ENCODE measurements at regions not wholly inside any gene's neighbourhood (a gene's known extent, or its start where the extent isn't known, plus 50 kb on each side); places are given as distances from the start of the nearest gene placed in this dataset.

- no TSS peak for BruUV-seq (replicated peaks)
- H3K4me2 ChIP-seq, result no peak overlapping the region
- H3K4me3 ChIP-seq, result no peak overlapping the region
- no peak overlapping the region for H3K27ac ChIP-seq
- DNase-seq, result no peak
- intact Hi-C loops (cut with micrococcal nuclease; ENCODE audit: unreplicated experiment), result no loop called here
- H3F3A ChIP-seq (ENCODE audit: insufficient read depth, low read depth), result no peaks in the 10 kb centered on the region
- no peaks in the 10 kb centered on the region for H3K36me3 ChIP-seq (ENCODE audit: low read depth)
- no peaks in the 10 kb centered on the region for H3K4me1 ChIP-seq (replicated peaks; ENCODE audit: insufficient read depth)
- H3K79me2 ChIP-seq (ENCODE audit: low read depth), result no peaks in the 10 kb centered on the region
- TF ChIP-seq, protein P1, sequence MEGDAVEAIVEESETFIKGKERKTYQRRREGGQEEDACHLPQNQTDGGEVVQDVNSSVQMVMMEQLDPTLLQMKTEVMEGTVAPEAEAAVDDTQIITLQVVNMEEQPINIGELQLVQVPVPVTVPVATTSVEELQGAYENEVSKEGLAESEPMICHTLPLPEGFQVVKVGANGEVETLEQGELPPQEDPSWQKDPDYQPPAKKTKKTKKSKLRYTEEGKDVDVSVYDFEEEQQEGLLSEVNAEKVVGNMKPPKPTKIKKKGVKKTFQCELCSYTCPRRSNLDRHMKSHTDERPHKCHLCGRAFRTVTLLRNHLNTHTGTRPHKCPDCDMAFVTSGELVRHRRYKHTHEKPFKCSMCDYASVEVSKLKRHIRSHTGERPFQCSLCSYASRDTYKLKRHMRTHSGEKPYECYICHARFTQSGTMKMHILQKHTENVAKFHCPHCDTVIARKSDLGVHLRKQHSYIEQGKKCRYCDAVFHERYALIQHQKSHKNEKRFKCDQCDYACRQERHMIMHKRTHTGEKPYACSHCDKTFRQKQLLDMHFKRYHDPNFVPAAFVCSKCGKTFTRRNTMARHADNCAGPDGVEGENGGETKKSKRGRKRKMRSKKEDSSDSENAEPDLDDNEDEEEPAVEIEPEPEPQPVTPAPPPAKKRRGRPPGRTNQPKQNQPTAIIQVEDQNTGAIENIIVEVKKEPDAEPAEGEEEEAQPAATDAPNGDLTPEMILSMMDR (conservative IDR thresholded peaks at IDR 0.05), result no peak
- TF ChIP-seq EZH2 (IDR thresholded peaks at IDR 0.05; ENCODE audit: low read depth), result no peak
- CTCF ChIA-PET, result no interaction called here
- POLR2A ChIA-PET (ENCODE audit: unreplicated experiment), result no interaction called here
- H4K20me1 ChIP-seq (ENCODE audit: insufficient read depth), result no peaks in the 10 kb centered on the region
- H2AFZ ChIP-seq, result no peak overlapping the region
- peaks cover 7% of the 10 kb centered on the region; the same call in 1 of the 2 replicates for H3K27me3 ChIP-seq (ENCODE audit: insufficient read depth, low read depth)
- no peaks in the 10 kb centered on the region for H3K9me3 ChIP-seq (ENCODE audit: insufficient read depth, low read depth)
- H3K9me2 ChIP-seq (ENCODE audit: insufficient read depth), result no peaks in the 10 kb centered on the region
These were observed 228.1 kb downstream of the QDPR start for GRCh38 chr4:17283832-17284231.

DNA sequence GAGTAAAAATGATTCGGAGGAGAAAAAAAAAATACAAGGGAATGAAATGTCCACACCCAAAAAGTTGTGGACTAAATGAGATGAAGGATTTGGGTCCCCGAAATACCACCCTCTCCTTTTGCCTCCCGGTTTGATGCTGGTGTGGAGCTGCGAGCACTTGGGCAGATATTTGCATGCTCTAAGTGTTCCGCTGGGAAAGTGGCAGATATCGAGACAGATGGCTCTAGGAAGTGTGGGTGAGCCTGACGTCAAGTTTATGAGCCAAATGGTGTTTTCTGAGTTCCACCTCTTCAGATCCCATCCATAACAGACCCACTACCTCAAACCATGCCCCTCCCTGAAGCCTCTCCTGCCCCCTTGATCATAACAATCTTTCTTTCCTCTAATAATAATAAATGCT, 228.6 kb downstream of the QDPR start:
- Histone ChIP-seq H3K27ac (no peak overlapping the region), H3F3A (ENCODE audit: insufficient read depth, low read depth) (no peaks in the 10 kb centered on the region), H3K4me3 (no peak overlapping the region), H3K79me2 (ENCODE audit: low read depth) (no peaks in the 10 kb centered on the region), H3K36me3 (ENCODE audit: low read depth) (no peaks in the 10 kb centered on the region), H3K9me3 (ENCODE audit: insufficient read depth, low read depth) (no peaks in the 10 kb centered on the region), H3K4me2 (no peak overlapping the region), H2AFZ (no peak overlapping the region), H3K9me2 (ENCODE audit: insufficient read depth) (no peaks in the 10 kb centered on the region), H3K27me3 (ENCODE audit: insufficient read depth, low read depth) (peaks cover 7% of the 10 kb centered on the region; the same call in 1 of the 2 replicates), H3K4me1 (replicated peaks; ENCODE audit: insufficient read depth) (no peaks in the 10 kb centered on the region), H4K20me1 (ENCODE audit: insufficient read depth) (no peaks in the 10 kb centered on the region)
- intact Hi-C loops (cut with micrococcal nuclease; ENCODE audit: unreplicated experiment), result no loop called here
- BruUV-seq (replicated peaks), result no TSS peak
- TF ChIP-seq, protein P1 (conservative IDR thresholded peaks at IDR 0.05), result no peak
- TF ChIP-seq EZH2 (IDR thresholded peaks at IDR 0.05; ENCODE audit: low read depth), result no peak
- no peak for DNase-seq
- ChIA-PET POLR2A (ENCODE audit: unreplicated experiment) (no interaction called here), CTCF (no interaction called here)

DNA sequence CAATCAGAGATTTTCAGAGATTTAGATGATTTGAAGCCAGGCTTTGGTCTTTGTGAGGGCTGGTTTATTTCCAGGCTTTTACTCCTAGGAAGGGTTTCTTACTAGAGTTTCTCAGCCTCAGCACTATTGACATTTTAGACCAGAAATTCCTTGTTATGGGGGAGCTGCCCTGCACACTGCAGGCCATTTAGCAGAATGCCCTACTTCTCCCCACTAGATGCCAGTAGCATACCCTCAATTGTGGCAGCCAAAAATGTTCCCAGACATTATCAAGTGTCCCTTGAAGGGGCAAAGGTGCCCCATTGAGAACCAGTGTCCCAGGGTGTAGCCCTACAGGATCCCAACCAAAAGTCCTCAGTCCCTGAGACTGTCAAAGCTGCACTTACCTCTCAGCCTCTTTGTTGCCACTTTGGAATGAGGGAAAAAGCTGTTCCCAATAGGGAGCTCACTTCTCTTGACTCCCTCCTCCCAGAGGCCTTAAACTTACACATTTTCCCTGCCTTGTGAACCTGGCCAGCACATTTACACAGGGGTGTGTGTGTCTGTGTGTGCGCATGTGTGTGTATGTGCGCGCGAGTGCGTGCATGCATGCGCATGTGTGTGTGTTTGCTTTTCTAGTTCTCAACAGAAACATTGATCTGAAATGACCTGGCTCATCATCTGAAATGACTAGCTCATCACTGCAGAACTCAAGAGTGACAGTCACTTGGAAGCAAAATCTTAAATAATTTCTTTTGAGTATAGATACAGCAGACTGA, 231.4 kb downstream of the QDPR start:
- H3F3A ChIP-seq (ENCODE audit: insufficient read depth, low read depth), result no peaks in the 10 kb centered on the region
- H3K27me3 ChIP-seq (ENCODE audit: insufficient read depth, low read depth), result peaks cover 7% of the 10 kb centered on the region; the same call in 1 of the 2 replicates
- H3K27ac ChIP-seq, result no peak overlapping the region
- TF ChIP-seq EZH2 (IDR thresholded peaks at IDR 0.05; ENCODE audit: low read depth), result no peak
- TF ChIP-seq, protein P1 (conservative IDR thresholded peaks at IDR 0.05), result no peak
- no peak overlapping the region for H2AFZ ChIP-seq
- H4K20me1 ChIP-seq (ENCODE audit: insufficient read depth), result no peaks in the 10 kb centered on the region
- intact Hi-C loops (cut with micrococcal nuclease; ENCODE audit: unreplicated experiment), result no loop called here
- H3K4me1 ChIP-seq (replicated peaks; ENCODE audit: insufficient read depth), result no peaks in the 10 kb centered on the region
- no peak overlapping the region for H3K4me3 ChIP-seq
- H3K9me2 ChIP-seq (ENCODE audit: insufficient read depth), result no peaks in the 10 kb centered on the region
- H3K36me3 ChIP-seq (ENCODE audit: low read depth), result no peaks in the 10 kb centered on the region
- H3K4me2 ChIP-seq, result no peak overlapping the region
- no peak for DNase-seq
- H3K9me3 ChIP-seq (ENCODE audit: insufficient read depth, low read depth), result no peaks in the 10 kb centered on the region
- POLR2A ChIA-PET (ENCODE audit: unreplicated experiment), result no interaction called here
- BruUV-seq (replicated peaks), result no TSS peak
- no peaks in the 10 kb centered on the region for H3K79me2 ChIP-seq (ENCODE audit: low read depth)
- CTCF ChIA-PET, result no interaction called here
